Bone marrow (tissue), 2 donors: ENCODE measurements at regions not wholly inside any gene's neighbourhood (a gene's known extent, or its start where the extent isn't known, plus 50 kb on each side); places are given as distances from the start of the nearest gene placed in this dataset.

Source experiments
- DNase-seq, 2 donors: peaks; one replicate each; lab custom pipeline; 2025; lab: John Stamatoyannopoulos, UW

- DNase-seq = no peak
These were observed 148.1 kb upstream of the DMRT1 start for GRCh38 chr9:693201-694091.

- DNase-seq = no peak
These were observed 147.4 kb upstream of the DMRT1 start for GRCh38 chr9:694092-694402.

GRCh38 chr9:694403-695154 lies 146.9 kb upstream of the DMRT1 start:
- no peak for DNase-seq

- no peak for DNase-seq
These were observed 146.2 kb upstream of the DMRT1 start for GRCh38 chr9:695252-695651.

GRCh38 chr9:696332-697323 lies 144.9 kb upstream of the DMRT1 start:
- DNase-seq = no peak

GRCh38 chr9:698276-698675 lies 143.2 kb upstream of the DMRT1 start:
- DNase-seq = no peak

DNA sequence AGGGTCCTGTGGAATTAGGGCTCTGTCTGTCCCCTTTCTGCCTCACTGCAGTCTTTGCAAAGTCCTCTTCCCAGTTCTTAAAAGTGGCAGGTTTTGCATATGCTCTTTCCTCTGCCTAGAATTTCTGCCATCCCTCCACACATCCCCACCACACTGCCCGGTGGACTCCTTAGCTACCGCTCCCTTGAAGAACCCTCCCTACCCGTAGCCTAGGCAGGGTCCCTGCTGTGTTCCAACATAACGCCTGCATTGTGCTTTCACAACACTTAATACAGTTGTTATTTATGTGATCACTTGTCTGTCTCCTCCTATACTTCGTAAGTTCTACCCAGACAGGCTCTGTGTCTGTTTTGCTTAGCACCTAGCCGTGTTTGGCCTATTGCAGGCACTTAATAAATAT lies 142.5 kb upstream of the DMRT1 start:
- no peak for DNase-seq

- DNase-seq = no peak
These were observed 142.1 kb upstream of the DMRT1 start for GRCh38 chr9:699396-699795.

DNA sequence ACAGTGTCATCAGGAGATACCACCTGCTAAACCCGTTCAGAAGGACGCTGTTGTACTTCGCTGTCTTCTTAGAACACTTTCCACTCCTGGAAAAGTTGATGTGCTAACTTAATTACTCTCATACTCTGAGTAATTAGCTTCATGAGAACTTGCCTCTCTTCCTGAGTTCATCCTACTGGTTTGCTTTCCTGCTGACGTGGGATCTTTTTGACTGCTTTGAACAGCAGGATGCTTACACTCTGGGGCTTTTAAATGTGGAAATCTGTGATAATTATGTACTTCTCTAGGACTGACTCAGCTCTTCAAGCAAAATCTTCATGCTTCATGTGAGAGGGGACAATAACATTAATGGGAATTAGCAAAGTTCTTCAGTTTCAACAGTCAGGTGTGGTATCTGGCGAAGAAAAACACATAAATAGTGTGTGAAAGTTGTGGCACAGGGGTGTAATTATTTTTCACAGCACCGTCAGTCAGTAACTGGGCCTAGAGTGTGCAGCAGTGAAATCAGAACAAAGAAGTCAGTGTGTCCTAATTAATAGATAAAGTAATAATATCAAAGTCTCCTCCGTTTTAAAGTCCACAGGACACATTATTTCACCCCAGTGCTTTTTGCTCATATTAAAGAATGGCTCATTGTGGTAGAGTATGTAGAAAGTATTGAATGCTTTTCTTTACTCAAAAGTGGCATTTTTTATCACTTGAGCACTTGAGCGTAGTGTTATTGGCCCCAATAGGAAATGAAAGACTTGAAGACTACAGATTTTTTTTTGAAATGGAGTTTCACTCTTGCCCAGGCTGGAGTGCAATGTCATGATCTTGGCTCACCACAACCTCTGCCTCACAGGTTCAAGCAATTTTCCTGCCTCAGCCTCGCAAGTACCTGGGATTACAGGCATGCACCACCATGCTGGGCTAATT lies 140.9 kb upstream of the DMRT1 start:
- DNase-seq = no peak

GRCh38 chr9:703392-703791 lies 138.1 kb upstream of the DMRT1 start:
- DNase-seq = no peak

DNA sequence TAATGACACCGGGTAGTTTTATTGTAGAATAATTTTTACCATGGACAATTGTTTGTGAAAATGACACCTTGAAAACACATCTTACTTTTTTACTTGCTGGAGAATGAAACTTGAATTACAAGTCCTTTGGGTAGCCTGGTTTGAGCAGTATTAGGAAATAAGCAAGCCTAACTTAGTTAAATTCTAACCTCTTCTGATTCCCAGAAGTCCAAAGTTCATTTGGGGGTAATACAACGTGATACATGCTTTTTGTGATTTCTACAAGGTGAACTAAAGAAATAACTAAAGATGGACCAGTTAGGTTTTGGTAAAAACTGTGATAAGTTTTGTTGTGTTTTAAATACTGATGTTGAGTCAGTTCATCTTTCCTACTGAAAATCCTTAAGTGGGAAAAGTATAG lies 135.4 kb upstream of the DMRT1 start:
- DNase-seq = no peak

DNA sequence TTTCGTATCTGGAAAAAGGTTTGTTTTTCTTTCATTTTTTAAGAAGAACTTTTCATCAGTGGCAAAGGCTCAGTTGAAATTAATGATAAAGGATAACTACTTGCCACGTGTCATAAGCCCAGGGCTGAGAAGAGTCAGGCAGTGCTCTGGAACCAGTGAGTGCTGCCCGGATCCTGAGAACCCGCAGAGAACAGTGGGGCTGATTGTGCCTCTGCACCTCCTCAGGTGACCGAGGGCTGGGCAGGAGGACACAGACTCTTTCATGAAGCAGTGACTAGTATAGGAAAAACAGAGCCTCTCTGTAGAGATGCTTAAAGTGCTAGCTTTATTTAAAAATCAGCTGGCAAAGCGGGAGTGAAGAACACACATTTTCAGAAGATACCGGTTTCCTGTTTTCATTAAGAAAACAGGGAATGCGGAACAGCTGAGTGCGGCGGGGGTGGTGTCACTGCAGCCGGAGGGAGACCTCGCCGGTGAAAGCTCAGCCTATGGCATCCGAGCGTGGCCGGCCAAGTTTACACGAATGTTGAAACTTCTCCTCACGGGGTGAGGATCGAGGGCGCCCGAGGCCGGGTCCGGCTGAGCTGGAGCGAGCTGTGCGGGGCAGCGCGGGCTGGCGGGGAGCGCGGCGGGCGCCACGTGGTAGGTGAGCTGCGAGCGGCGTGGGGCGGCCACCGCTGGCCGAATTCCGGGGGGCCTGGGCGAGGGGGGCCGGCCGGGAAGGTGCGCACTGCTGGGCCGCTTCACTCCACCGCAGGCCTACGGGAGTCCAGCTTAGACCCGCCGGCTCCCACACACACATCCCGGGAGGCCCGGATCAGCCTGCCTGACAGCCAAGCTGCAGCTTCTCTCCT lies 134.7 kb upstream of the DMRT1 start:
- peak in 1 of 2 donors; percentile 21 for DNase-seq

DNA sequence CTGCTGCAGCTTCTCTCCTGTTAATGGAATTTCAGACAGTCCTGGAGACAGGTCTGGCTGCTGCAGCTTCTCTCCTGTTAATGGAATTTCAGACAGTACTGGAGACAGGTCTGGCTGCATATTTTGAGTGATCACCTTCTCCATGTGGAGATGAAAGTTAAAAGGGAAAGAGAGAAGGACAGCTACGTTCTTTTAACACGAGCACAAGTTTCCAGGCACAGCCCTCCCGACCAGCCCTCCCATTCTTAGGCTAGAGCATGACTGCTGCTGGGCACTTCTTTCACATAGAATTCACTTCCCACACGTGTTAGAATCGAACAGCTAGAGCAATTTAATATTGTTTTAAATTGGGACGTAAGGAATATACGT lies 133.3 kb upstream of the DMRT1 start:
- no peak for DNase-seq

GRCh38 chr9:708551-709432 lies 132.7 kb upstream of the DMRT1 start:
- no peak for DNase-seq

DNA sequence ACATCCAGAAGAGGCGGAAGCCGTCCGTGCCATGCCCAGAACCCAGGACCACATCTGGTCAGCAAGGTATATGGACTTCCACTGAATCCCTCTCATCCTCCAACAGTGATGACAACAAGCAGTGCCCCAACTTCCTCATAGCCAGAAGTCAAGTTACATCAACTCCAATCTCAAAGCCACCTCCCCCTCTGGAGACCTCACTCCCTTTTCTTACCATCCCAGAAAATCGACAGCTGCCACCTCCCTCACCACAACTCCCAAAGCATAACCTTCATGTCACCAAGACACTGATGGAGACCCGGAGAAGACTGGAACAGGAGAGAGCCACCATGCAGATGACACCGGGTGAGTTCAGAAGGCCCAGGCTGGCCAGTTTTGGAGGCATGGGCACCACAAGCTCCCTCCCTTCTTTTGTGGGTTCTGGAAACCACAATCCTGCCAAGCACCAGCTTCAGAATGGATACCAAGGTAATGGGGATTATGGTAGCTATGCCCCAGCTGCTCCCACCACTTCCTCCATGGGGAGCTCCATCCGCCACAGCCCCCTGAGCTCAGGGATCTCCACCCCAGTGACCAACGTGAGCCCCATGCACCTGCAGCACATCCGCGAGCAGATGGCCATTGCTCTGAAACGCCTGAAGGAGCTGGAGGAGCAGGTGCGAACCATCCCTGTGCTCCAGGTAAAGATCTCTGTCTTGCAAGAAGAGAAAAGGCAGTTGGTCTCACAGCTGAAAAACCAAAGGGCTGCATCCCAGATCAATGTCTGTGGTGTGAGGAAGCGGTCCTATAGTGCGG lies 130.3 kb upstream of the DMRT1 start:
- DNase-seq = no peak

GRCh38 chr9:711761-712553 lies 129.5 kb upstream of the DMRT1 start:
- DNase-seq = no peak

DNA sequence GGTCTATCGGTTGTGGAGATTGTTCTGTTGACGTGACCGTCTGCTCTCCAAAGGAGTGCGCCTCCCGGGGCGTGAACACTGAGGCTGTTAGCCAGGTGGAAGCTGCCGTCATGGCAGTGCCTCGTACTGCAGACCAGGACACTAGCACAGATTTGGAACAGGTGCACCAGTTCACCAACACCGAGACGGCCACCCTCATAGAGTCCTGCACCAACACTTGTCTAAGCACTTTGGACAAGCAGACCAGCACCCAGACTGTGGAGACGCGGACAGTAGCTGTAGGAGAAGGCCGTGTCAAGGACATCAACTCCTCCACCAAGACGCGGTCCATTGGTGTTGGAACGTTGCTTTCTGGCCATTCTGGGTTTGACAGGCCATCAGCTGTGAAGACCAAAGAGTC lies 128.9 kb upstream of the DMRT1 start:
- DNase-seq = no peak

DNA sequence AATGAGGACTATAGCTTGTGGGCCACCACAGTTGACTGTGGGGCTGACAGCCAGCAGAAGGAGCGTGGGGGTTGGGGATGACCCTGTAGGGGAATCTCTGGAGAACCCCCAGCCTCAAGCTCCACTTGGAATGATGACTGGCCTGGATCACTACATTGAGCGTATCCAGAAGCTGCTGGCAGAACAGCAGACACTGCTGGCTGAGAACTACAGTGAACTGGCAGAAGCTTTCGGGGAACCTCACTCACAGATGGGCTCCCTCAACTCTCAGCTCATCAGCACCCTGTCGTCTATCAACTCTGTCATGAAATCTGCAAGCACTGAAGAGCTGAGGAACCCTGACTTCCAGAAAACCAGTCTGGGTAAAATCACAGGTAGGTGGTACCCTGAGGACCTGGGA lies 128.4 kb upstream of the DMRT1 start:
- DNase-seq = no peak
